ENCODE measurements at regions not wholly inside any gene's neighbourhood (a gene's known extent, or its start where the extent isn't known, plus 50 kb on each side); places are given as distances from the start of the nearest gene placed in this dataset.

DNA sequence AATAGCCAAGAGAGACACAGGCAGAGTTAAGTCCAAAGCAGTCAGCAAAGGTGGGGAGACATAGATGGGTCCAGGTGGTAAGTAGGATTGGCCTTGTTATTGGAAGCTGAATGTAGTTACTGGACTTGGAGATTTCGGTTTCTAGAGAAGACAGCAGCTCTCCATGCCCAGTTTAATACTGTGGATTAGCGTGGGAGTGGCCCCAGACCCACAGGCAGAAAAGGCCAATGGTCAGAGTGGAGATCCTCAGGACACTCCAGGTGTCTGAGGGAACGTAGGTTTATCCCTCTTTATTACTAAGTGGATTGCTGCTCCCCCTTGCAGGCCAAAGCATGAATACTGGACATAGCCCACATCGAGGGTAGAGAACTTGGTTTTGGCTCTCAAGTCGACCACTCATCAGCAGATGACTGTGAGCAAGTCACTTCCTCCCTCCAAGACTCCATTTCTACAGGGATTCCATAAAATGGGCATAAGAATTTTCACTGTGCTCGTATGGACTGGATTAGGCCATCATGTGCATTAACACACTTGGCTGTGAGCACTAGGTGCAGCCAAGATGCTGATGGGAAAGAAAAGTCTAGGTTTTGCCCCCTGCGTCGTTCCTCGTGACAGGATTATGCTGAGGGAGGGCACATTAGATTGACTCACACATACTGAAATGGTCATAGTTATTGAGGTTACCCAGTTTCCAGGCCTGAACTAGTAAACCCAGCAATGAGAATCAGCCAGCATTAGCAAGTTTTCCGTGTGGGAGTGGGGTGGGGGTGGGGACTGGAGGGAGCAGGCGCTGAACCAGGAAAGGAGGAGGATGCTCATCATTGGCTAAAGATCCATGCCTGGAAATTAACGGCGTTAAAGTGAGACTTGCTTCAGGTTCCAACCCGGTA, 225.2 kb upstream of the TPRG1 start:
- WGBS (ENCODE audit: low lambda C conversion rate): 82% methylated on average over 12 of the region's 14 CpGs
- Histone ChIP-seq H2AFZ (ENCODE audit: low read length) (no peak overlapping the region), H3K4me3 (replicated peaks in 1 of 3; ENCODE audit: insufficient read depth in 1 of 3, low read depth in 2 of 3, low read length in 3 of 3) (no peak overlapping the region), H3K9me3 (ENCODE audit: low read length) (no peaks in the 10 kb centered on the region), H3K79me2 (ENCODE audit: insufficient read depth, low read length) (no peaks in the 10 kb centered on the region), H4K20me1 (ENCODE audit: insufficient read depth, low read length) (no peaks in the 10 kb centered on the region), H3K4me1 (ENCODE audit: insufficient read depth, low read length) (peaks cover 36% of the 10 kb centered on the region), H3K27ac (ENCODE audit: extremely low read length, insufficient read depth, low read length) (no peak overlapping the region), H3K9ac (ENCODE audit: insufficient read depth, low read depth, low read length) (no peak overlapping the region), H3K4me2 (ENCODE audit: low read depth, low read length) (no peak overlapping the region), H3K36me3 (replicated peaks in 1 of 2; ENCODE audit: control insufficient read depth in 1 of 2, insufficient read depth in 2 of 2, low read length in 2 of 2) (no peaks in the 10 kb centered on the region), H3K27me3 (ENCODE audit: control insufficient read depth in 1 of 2, insufficient read depth in 2 of 2, low read length in 2 of 2) (no peaks in the 10 kb centered on the region)
- FAIRE-seq (no peak), DNase-seq (ENCODE audit: low spot score) (no peak), ATAC-seq (no peak)
- in situ Hi-C loops (cut with HindIII; ENCODE audit: extremely low pct_ligation_motif_present, low pct_unique_long_range_greater_than_20kb) (no loop called here), intact Hi-C loops (cut with micrococcal nuclease; ENCODE audit: unreplicated experiment) (no loop called here)
- no TSS peak for BruUV-seq (replicated peaks)
- TF ChIP-seq RCOR2 (CRISPR knock-in tag; IDR thresholded peaks at IDR 0.05): no peak
- TF ChIP-seq ZNF550 (CRISPR knock-in tag; IDR thresholded peaks at IDR 0.05; ENCODE audit: borderline replicate concordance): no peak
- no peak for TF ChIP-seq ZNF256 (CRISPR knock-in tag; conservative IDR thresholded peaks at IDR 0.05)
- TF ChIP-seq SATB2 (CRISPR knock-in tag; IDR thresholded peaks at IDR 0.05): no peak
- no peak for TF ChIP-seq ZMYM3 (CRISPR knock-in tag; IDR thresholded peaks at IDR 0.05)
- TF ChIP-seq KLF9 (CRISPR knock-in tag; IDR thresholded peaks at IDR 0.05; ENCODE audit: low read depth): no peak
- TF ChIP-seq YEATS2 (CRISPR knock-in tag; IDR thresholded peaks at IDR 0.05; ENCODE audit: borderline replicate concordance): no peak
- TF ChIP-seq NBN (conservative IDR thresholded peaks at IDR 0.05): no peak
- no peak for TF ChIP-seq ZFYVE20 (CRISPR knock-in tag; IDR thresholded peaks at IDR 0.05; ENCODE audit: borderline replicate concordance, low read depth)
- CTCF ChIA-PET (ENCODE audit: low intra/inter-chr PET ratio, low total read pairs): no interaction called here
- POLR2A ChIA-PET: no interaction called here
